Heart right ventricle (tissue), 16 donors: ENCODE measurements at regions not wholly inside any gene's neighbourhood (a gene's known extent, or its start where the extent isn't known, plus 50 kb on each side); places are given as distances from the start of the nearest gene placed in this dataset.
"Not testable (repeated sequence)": the region's sequence is repeated elsewhere in the genome, so short reads cannot be mapped to it uniquely, and the experiment has no call there.

Source experiments
- ATAC-seq, 8 donors: fragments of 200-7000 bp; cut with Tn5 transposase; one replicate each; pipeline ENCODE4 v1.9.1; 2020; ENCODE audit warnings: mild to moderate bottlenecking in 8 of 8, moderate library complexity in 8 of 8, moderate number of reproducible peaks in 1 of 8
- DNase-seq, 2 donors: peaks; one replicate each; pipeline ENCODE4 v3.0.0-alpha.2; 2020
- H3K27ac ChIP-seq, 10 donors: fragments of 200-600 bp; sonication (generic) in 2 of 10; one replicate each; pipeline versions ENCODE4 v1.5.0 to v1.8.0; 2020 to 2022; ENCODE audit warnings: mild to moderate bottlenecking in 3 of 10
- H3K27me3 ChIP-seq, 7 donors: fragments of 200-600 bp; one replicate each; pipeline ENCODE4 v1.8.0; 2021 to 2022; ENCODE audit warnings: mild to moderate bottlenecking in 2 of 7
- H3K36me3 ChIP-seq, 9 donors: fragments of 200-600 bp; sonication (generic) in 1 of 9; one replicate each; pipeline versions ENCODE4 v1.5.0 to v1.8.0; 2020 to 2022; ENCODE audit warnings: mild to moderate bottlenecking in 2 of 9
- H3K4me1 ChIP-seq, 9 donors: fragments of 200-600 bp; sonication (generic) in 1 of 9; one replicate each; pipeline versions ENCODE4 v1.5.0 to v1.8.0; 2020 to 2022; ENCODE audit warnings: mild to moderate bottlenecking in 4 of 9
- H3K4me3 ChIP-seq, 10 donors: fragments of 200-600 bp; sonication (generic) in 2 of 10; one replicate each; pipeline versions ENCODE4 v1.5.0 to v1.8.0; 2020 to 2022; ENCODE audit warnings: mild to moderate bottlenecking in 7 of 10, moderate library complexity in 2 of 10
- H3K9me3 ChIP-seq, 11 donors: fragments of 200-600 bp in 10 of 11; sonication (generic) in 2 of 11; one replicate each; pipeline versions ENCODE4 v1.5.0 to v1.8.0; 2013 to 2022; ENCODE audit warnings: mild to moderate bottlenecking in 2 of 11, control low read depth in 1 of 11, moderate library complexity in 1 of 11
- CTCF ChIP-seq, 9 donors: fragments of 200-600 bp; sonication (generic) in 2 of 9; IDR thresholded peaks; one replicate each; pipeline versions ENCODE4 v1.5.0 to v1.8.0; 2021 to 2022; ENCODE audit warnings: antibody characterized with exemption in 9 of 9, mild to moderate bottlenecking in 5 of 9, moderate library complexity in 1 of 9
- WGBS, 2 donors: extraction: QIAGEN DNeasy Blood & Tissue Kit; methylation state at CpG; one replicate each; pipeline ENCODE4 v1.1.7; 2013; ENCODE audit warnings: inconsistent platforms in 1 of 2; 5-methylcytosine and 5-hydroxymethylcytosine counted together
- intact Hi-C, 10 donors: fragments of 100-400 bp; cut with DNase I; formaldehyde crosslinking; loops; one replicate each; pipeline versions ENCODE4 v1.11.1 to v1.14.2; 2022
- donor health status: Arrhythmogenic right ventricular cardiomyopathy.
- donor health status: ischemic (EF 13 %, LVEDD 7.1; RV severe dilation, severe dysfunction).
- donor health status: healthy with polysubstance abuse.
- donor health status: DM: no; HTN: yes; CAD: no.
- donor health status: DM: no; HTN: no; CAD: no.
- donor health status: ischemic (EF 25% LVEDD 6.9; RV normal size, moderate dysfunction).
- donor health status: ischemic (EF 25% LVEDD 5.7; RV mildly dilated, moderate dysfunction).
- donor health status: healthy.
- donor health status: DM: yes; HTN: yes; CAD: no.
- donor health status: Ischemic cardiomyopathy.
- donor health status: ischemic (EF 35%, LVEDD 5.7; RV mildly dilated, moderate dysfunction).
- donor health status: nonischemic (EF 11% LVEDD 7.7; RV severe dilation, severe dysfunction).
- donor health status: DM: yes; HTN: yes; CAD: no.
- donor health status: PGD.
- donor health status: ischemic (EF 29% LVEDD 5.4; RV normal size, mild dysfunction).
- donor health status: nonischemic (EF 23%, LVEDD 6.1; RV moderate dilation, normal function).

- Histone ChIP-seq H3K4me3 (no peak overlapping the region), H3K4me1 (no peaks in the 10 kb centered on the region), H3K27me3 (peaks cover 0 to 39% (median 24%) of the 10 kb centered on the region in 7 donors), H3K27ac (no peak overlapping the region), H3K36me3 (no peaks in the 10 kb centered on the region), H3K9me3 (no peaks in the 10 kb centered on the region)
- DNase-seq, result no peak
- ATAC-seq, result no peak
- intact Hi-C loops, result loop anchor here in 5 of 10 donors (10.0 kb wide), 3 partner anchors 157 to 607 kb away; no protein-coding TSS in a partner anchor
- no peak for TF ChIP-seq CTCF (IDR thresholded peaks at IDR 0.05)
- WGBS, 2 donors, result 42 to 45% methylated on average over 3 of the region's 3 CpGs
Observed at GRCh38 chr17:72567774-72568173, 447.0 kb downstream of the SOX9 start.

GRCh38 chr17:72569148-72569946 lies 448.5 kb downstream of the SOX9 start:
- DNase-seq (no peak), ATAC-seq (peak in 1 of 8 donors; percentile 44)
- Histone ChIP-seq H3K36me3 (no peaks in the 10 kb centered on the region), H3K4me3 (no peak overlapping the region), H3K27me3 (peaks cover 0 to 53% (median 34%) of the 10 kb centered on the region in 7 donors), H3K4me1 (no peaks in the 10 kb centered on the region), H3K9me3 (no peaks in the 10 kb centered on the region), H3K27ac (no peak overlapping the region)
- no peak for TF ChIP-seq CTCF (IDR thresholded peaks at IDR 0.05)
- intact Hi-C loops, result loop anchor here in 5 of 10 donors (10.0 kb wide), 3 partner anchors 155 to 605 kb away; no protein-coding TSS in a partner anchor
- 49 to 52% methylated on average over 19 of the region's 19 CpGs for WGBS, 2 donors

- 63 to 64% methylated on average over 9 of the region's 9 CpGs for WGBS, 2 donors
- DNase-seq (no peak), ATAC-seq (no peak)
- Histone ChIP-seq H3K36me3 (no peaks in the 10 kb centered on the region), H3K27me3 (peaks cover 0 to 73% (median 50%) of the 10 kb centered on the region in 7 donors), H3K4me1 (no peaks in the 10 kb centered on the region), H3K4me3 (no peak overlapping the region), H3K27ac (no peak overlapping the region), H3K9me3 (no peaks in the 10 kb centered on the region)
- no peak for TF ChIP-seq CTCF (IDR thresholded peaks at IDR 0.05)
- intact Hi-C loops, result loop anchor here in 2 of 10 donors (10.0 kb wide), 2 partner anchors 593 to 603 kb away; partner anchors contain the start of gene SSTR2 (in 1 of the 2)
Observed at GRCh38 chr17:72571813-72572396, 451.1 kb downstream of the SOX9 start.

- Histone ChIP-seq H3K27me3 (peaks cover 0 to 71% (median 54%) of the 10 kb centered on the region in 7 donors), H3K4me3 (no peak overlapping the region), H3K9me3 (no peaks in the 10 kb centered on the region), H3K27ac (no peak overlapping the region), H3K4me1 (no peaks in the 10 kb centered on the region), H3K36me3 (no peaks in the 10 kb centered on the region)
- TF ChIP-seq CTCF (IDR thresholded peaks at IDR 0.05), result no peak
- ATAC-seq (no peak), DNase-seq (no peak)
- intact Hi-C loops, result loop anchor here in 2 of 10 donors (10.0 kb wide), 2 partner anchors 592 to 602 kb away; partner anchors contain the start of gene SSTR2 (in 1 of the 2)
- 61 to 63% methylated on average over 12 of the region's 12 CpGs for WGBS, 2 donors
Observed at GRCh38 chr17:72572604-72573491, 452.0 kb downstream of the SOX9 start.

GRCh38 chr17:72573492-72573801 lies 452.6 kb downstream of the SOX9 start:
- intact Hi-C loops, result loop anchor here in 2 of 10 donors (10.0 kb wide), 2 partner anchors 591 to 601 kb away; partner anchors contain the start of gene SSTR2 (in 1 of the 2)
- peaks cover 0 to 65% (median 49%) of the 10 kb centered on the region in 7 donors for H3K27me3 ChIP-seq
- WGBS, 2 donors, result 91 to 93% methylated on average over 5 of the region's 5 CpGs

More at GRCh38 chr17:72573492-72573801, 452.6 kb downstream of the SOX9 start:
- H3K4me3 ChIP-seq, H3K36me3 ChIP-seq, H3K27ac ChIP-seq, H3K4me1 ChIP-seq, DNase-seq, H3K9me3 ChIP-seq, ATAC-seq: not testable (repeated sequence)
